ENCODE measurements at regions not wholly inside any gene's neighbourhood (a gene's known extent, or its start where the extent isn't known, plus 50 kb on each side); places are given as distances from the start of the nearest gene placed in this dataset.
"Not testable (repeated sequence)": the region's sequence is repeated elsewhere in the genome, so short reads cannot be mapped to it uniquely, and the experiment has no call there.

GRCh38 chr6:5838656-5839396, 167.9 kb downstream of the NRN1 start:
- DNase-seq (ENCODE audit: low spot score), result no peak

- DNase-seq (ENCODE audit: low spot score), result no peak
Observed at GRCh38 chr6:5837323-5837722, 169.4 kb downstream of the NRN1 start.

- not testable (repeated sequence) for DNase-seq (ENCODE audit: low spot score)
Observed at GRCh38 chr6:5836597-5836996, 170.1 kb downstream of the NRN1 start.

GRCh38 chr6:5833120-5833519, 173.6 kb downstream of the NRN1 start:
- no peak for DNase-seq (ENCODE audit: low spot score)

GRCh38 chr6:5832668-5833067, 174.1 kb downstream of the NRN1 start:
- DNase-seq (ENCODE audit: low spot score), result no peak

GRCh38 chr6:5831219-5831862, 175.4 kb downstream of the NRN1 start:
- not testable (repeated sequence) for DNase-seq (ENCODE audit: low spot score)

GRCh38 chr6:5828296-5828695, 178.4 kb downstream of the NRN1 start:
- DNase-seq (ENCODE audit: low spot score), result no peak

GRCh38 chr6:5827056-5827904, 179.4 kb downstream of the NRN1 start:
- no peak for DNase-seq (ENCODE audit: low spot score)

- not testable (repeated sequence) for DNase-seq (ENCODE audit: low spot score)
Observed at GRCh38 chr6:5824382-5824983, 182.2 kb downstream of the NRN1 start.

Data from COLO829 (cell line).